GM10266 (cell line): ENCODE measurements at regions not wholly inside any gene's neighbourhood (a gene's known extent, or its start where the extent isn't known, plus 50 kb on each side); places are given as distances from the start of the nearest gene placed in this dataset.
"Not testable (repeated sequence)": the region's sequence is repeated elsewhere in the genome, so short reads cannot be mapped to it uniquely, and the experiment has no call there.

Experiments
- DNase-seq: peaks from one replicate; pipeline ENCODE4 v3.0.0; 2012; ENCODE audit errors: extremely low spot score
- TF ChIP-seq, protein P1 (sequence below): IDR thresholded peaks from 2 replicates; pipeline ENCODE4 v1.5.1; 2012; ENCODE audit warnings: mild to moderate bottlenecking, low read depth; ENCODE audit not compliant: control insufficient read depth, insufficient read depth; ENCODE audit errors: missing control alignments

DNA sequence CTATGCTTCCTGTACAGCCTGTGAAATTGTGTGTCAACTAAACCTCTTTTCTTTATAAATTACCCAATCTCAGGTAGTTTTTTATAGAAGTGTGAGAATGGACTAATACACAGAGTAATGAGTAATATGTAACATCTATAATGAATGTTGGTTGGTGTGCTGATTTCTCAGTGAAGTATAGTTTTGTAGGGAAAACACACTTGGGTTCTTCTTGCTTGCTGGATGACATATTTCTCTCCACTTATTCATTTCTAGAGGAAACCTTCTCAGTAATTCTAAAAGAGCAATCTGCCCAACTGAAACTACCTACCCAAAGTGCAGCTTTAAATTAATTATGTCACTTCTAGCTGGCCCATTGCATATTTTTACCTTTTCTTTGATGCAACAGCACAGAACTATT is 81.1 kb upstream of the RORB start:
- TF ChIP-seq, protein P1, sequence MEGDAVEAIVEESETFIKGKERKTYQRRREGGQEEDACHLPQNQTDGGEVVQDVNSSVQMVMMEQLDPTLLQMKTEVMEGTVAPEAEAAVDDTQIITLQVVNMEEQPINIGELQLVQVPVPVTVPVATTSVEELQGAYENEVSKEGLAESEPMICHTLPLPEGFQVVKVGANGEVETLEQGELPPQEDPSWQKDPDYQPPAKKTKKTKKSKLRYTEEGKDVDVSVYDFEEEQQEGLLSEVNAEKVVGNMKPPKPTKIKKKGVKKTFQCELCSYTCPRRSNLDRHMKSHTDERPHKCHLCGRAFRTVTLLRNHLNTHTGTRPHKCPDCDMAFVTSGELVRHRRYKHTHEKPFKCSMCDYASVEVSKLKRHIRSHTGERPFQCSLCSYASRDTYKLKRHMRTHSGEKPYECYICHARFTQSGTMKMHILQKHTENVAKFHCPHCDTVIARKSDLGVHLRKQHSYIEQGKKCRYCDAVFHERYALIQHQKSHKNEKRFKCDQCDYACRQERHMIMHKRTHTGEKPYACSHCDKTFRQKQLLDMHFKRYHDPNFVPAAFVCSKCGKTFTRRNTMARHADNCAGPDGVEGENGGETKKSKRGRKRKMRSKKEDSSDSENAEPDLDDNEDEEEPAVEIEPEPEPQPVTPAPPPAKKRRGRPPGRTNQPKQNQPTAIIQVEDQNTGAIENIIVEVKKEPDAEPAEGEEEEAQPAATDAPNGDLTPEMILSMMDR = no peak
- no peak for DNase-seq

DNA sequence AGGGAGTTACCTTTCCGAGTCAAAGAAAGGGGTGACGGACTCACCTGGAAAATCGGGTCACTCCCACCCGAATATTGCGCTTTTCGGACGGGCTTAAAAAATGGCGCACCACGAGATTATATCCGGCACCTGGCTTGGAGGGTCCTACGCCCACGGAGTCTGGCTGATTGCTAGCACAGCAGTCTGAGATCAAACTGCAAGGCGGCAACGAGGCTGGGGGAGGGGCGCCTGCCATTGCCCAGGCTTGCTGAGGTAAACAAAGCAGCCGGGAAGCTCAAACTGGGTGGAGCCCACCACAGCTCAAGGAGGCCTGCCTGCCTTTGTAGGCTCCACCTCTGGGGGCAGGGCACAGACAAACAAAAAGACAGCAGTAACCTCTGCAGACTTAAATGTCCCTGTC is 72.6 kb upstream of the RORB start:
- not testable (repeated sequence) for DNase-seq

DNA sequence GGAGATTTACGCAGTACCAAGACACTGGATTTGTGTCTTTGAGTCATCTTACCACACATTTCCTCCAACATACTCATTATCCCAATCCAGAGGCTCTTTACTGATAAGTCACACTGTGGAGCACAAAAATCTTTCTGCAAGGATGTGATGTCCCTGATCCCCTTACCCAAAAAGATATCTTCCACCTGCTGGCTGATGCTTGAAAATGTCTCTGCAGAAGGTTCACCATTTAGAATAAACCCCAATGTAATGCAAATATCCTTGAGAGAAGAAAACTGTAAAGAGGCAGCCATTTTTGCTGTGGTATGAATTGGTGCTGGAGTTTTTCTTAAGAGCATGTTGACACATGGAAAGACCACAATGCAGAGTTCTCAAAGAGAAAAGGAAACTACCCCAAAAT is 65.7 kb upstream of the RORB start:
- DNase-seq = no peak

DNA sequence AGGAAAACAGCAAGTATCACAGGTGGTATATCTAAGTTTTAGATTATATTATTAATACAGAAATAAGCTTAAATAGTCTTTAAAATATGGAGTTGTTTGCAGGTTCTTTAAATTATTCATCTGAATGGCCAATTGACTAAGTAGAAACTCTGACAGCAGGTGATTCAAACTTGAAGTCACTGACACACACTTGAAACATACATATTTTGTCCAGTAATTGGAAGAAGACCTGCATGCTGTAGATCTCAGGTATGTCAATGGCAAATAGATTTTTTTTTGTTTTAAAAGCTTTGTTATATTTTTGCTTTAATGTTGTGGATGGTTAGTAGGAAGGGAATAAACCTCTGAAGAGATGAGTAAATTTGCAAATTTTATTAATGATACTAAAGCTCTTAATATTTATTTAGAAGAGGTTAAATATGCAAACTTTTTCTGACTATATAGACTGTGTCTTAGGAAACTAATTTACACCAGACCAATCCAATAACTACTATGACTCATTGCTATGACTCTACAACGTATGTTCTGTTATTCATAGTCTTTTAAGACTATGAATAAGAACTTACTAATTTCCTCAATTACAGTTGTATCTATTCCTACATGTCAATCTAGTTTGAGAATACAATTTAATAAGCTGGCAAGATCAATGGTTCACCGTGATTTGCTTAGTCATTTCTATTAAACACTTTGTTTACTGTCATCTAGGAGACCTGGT is 53.9 kb upstream of the RORB start:
- DNase-seq = no peak
- TF ChIP-seq, protein P1 = no peak

More for the DNA sequence above, 65.7 kb upstream of the RORB start:
- TF ChIP-seq, protein P1 = no peak

DNA sequence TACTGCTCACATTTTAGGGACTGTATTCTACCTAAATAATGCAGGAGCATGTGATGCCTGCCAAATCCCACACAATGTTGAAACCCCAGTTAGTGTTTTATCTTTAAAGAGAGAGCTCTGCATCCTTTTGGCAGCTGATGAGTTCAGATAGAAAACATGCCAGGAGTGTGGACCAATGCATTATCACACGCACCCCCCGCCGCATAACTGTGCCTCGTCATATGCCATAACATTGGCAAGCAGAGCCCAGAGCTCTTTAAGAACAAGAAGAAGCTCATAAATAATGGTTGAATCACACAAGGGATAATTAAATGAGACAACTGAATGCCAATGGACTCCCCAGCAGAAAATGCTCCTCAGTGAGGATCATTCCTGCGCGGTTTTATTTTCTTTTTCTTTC is 52.8 kb upstream of the RORB start:
- DNase-seq = no peak
- TF ChIP-seq, protein P1 = no peak
